ENCODE measurements at regions not wholly inside any gene's neighbourhood (a gene's known extent, or its start where the extent isn't known, plus 50 kb on each side); places are given as distances from the start of the nearest gene placed in this dataset.
"Not testable (repeated sequence)": the region's sequence is repeated elsewhere in the genome, so short reads cannot be mapped to it uniquely, and the experiment has no call there.

- DNase-seq = peak; percentile 88
- Mint-ChIP-seq H3K4me1 (peaks cover 17% of the 10 kb centered on the region), H3K27ac (no peak overlapping the region), H3K9me3 (peaks cover 56% of the 10 kb centered on the region), H3K4me3 (no peak overlapping the region), H3K27me3 (ENCODE audit: low read depth, poor library complexity) (peaks cover 6% of the 10 kb centered on the region), H3K36me3 (ENCODE audit: low read depth) (no peaks in the 10 kb centered on the region)
- peak; percentile 84 for TF ChIP-seq CTCF (IDR thresholded peaks at IDR 0.05)
Measured at GRCh38 chrX:65595460-65595876, 60.9 kb upstream of the LAS1L start.

DNA sequence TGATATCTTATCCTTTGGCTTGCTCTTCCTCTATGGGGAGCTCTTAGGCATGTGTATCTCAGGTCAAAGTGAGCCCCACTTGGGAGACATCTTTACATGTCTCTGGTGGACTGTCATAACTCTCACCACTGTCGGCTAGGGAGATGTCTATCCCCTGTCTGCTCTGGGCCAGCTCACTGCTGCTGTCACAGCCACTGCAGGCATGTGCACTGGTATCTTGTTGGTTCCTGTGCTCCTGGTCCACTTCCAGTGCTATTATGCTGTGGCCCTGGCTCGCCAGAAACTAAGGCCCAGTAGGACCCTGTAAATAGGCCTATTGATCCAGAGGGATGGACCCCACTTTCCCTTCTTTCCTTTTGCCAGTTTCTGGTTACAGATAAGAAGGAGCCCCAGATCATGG lies 56.6 kb upstream of the LAS1L start:
- H3K4me3 Mint-ChIP-seq = no peak overlapping the region
- no peaks in the 10 kb centered on the region for H3K27me3 Mint-ChIP-seq (ENCODE audit: low read depth, poor library complexity)
- DNase-seq = no peak
- H3K9me3 Mint-ChIP-seq = peaks cover 49% of the 10 kb centered on the region
- H3K36me3 Mint-ChIP-seq (ENCODE audit: low read depth) = no peaks in the 10 kb centered on the region
- TF ChIP-seq CTCF (IDR thresholded peaks at IDR 0.05) = no peak
- peaks cover 14% of the 10 kb centered on the region for H3K4me1 Mint-ChIP-seq
- H3K27ac Mint-ChIP-seq = no peak overlapping the region

GRCh38 chrX:65589304-65589703 lies 54.7 kb upstream of the LAS1L start:
- H3K9me3 Mint-ChIP-seq = peaks cover 52% of the 10 kb centered on the region
- H3K4me3 Mint-ChIP-seq = no peak overlapping the region
- H3K36me3 Mint-ChIP-seq (ENCODE audit: low read depth) = no peaks in the 10 kb centered on the region
- no peak overlapping the region for H3K27ac Mint-ChIP-seq
- DNase-seq = no peak
- H3K4me1 Mint-ChIP-seq = peaks cover 6% of the 10 kb centered on the region
- no peaks in the 10 kb centered on the region for H3K27me3 Mint-ChIP-seq (ENCODE audit: low read depth, poor library complexity)
- no peak for TF ChIP-seq CTCF (IDR thresholded peaks at IDR 0.05)

DNA sequence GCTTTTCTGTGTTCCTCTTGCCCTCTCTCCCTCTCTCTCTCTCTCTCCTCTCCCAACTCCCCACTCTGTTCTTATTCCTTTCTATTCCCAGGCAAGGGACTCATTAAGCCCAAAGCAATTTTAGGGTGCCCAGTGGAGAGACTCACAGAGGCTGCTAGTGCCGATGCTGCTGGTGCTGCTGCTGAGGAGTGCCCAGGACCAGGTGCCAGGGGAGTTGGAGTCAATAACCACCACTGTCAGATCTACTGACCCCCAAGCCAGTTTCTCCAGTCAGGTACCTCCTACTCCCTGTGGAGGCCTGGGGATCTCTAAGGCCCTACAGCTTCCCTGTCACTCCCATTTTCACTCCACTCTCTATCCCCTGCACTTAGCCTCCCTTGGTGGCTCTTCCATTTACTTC lies 54.2 kb upstream of the LAS1L start:
- Mint-ChIP-seq H3K4me3 (no peak overlapping the region), H3K36me3 (ENCODE audit: low read depth) (no peaks in the 10 kb centered on the region), H3K27ac (no peak overlapping the region), H3K9me3 (peaks cover 47% of the 10 kb centered on the region), H3K4me1 (peaks cover 3% of the 10 kb centered on the region), H3K27me3 (ENCODE audit: low read depth, poor library complexity) (no peaks in the 10 kb centered on the region)
- DNase-seq = no peak
- TF ChIP-seq CTCF (IDR thresholded peaks at IDR 0.05) = no peak

DNA sequence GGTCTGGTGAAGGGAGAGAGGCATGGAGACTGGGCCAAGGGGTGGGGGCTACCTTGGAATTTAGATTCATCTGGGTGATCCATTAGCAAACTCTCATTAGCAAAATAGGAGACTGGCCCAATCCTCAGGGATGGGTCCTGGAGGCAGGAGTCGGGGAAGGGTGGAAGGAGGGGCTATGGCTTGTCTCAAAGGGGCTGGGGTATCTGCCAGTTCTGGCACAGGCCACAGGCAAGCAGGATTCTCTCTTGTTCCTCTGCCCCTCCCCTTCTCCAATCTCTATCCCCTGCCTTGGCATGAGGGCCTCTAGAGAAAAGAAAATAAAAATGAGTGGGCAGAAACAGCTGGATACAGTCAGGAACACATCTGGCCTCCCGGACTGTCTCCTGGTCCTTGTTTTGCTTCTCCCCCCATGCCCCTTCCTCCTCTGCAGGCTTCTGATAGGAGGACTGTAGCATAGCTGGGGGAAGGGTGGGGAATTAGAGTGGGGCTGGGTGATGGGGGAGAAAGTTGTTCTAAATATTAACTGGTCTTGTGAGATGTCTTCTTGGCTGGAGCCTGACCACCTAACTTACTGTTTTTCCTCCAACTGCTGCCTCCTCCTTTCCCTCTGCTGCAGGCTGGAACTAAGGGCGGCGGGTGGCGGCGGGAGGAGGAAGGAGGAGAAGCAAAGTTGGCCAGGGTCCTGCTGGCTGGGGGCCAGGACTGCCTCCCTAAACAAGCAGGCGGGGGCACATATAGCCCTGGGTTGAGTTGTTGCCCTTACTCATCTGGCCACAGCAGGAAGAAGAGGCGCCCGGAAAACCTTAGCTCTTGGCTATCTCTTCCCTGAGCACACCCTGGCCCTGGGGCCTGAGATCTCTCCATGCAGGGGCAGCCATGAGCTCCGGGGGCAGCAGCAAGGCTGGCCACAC lies 53.3 kb upstream of the LAS1L start:
- peaks cover 47% of the 10 kb centered on the region for H3K9me3 Mint-ChIP-seq
- H3K4me3 Mint-ChIP-seq = no peak overlapping the region
- no peaks in the 10 kb centered on the region for H3K27me3 Mint-ChIP-seq (ENCODE audit: low read depth, poor library complexity)
- peaks cover 2% of the 10 kb centered on the region for H3K4me1 Mint-ChIP-seq
- DNase-seq = no peak
- TF ChIP-seq CTCF (IDR thresholded peaks at IDR 0.05) = no peak
- no peak overlapping the region for H3K27ac Mint-ChIP-seq
- H3K36me3 Mint-ChIP-seq (ENCODE audit: low read depth) = no peaks in the 10 kb centered on the region

GRCh38 chrX:65586491-65586890 lies 51.9 kb upstream of the LAS1L start:
- peaks cover 15% of the 10 kb centered on the region for H3K4me1 Mint-ChIP-seq
- H3K36me3 Mint-ChIP-seq (ENCODE audit: low read depth) = no peaks in the 10 kb centered on the region
- no peak for DNase-seq
- no peak overlapping the region for H3K27ac Mint-ChIP-seq
- H3K9me3 Mint-ChIP-seq = peaks cover 41% of the 10 kb centered on the region
- TF ChIP-seq CTCF (IDR thresholded peaks at IDR 0.05) = no peak
- H3K27me3 Mint-ChIP-seq (ENCODE audit: low read depth, poor library complexity) = no peaks in the 10 kb centered on the region
- no peak overlapping the region for H3K4me3 Mint-ChIP-seq

- peaks cover 35% of the 10 kb centered on the region for H3K9me3 Mint-ChIP-seq
- not testable (repeated sequence) for H3K27me3 Mint-ChIP-seq (ENCODE audit: low read depth, poor library complexity); H3K36me3 Mint-ChIP-seq (ENCODE audit: low read depth); H3K4me3 Mint-ChIP-seq; DNase-seq; H3K27ac Mint-ChIP-seq
- peaks cover 15% of the 10 kb centered on the region for H3K4me1 Mint-ChIP-seq
Measured at GRCh38 chrX:65585226-65585625, 50.6 kb upstream of the LAS1L start.

All from nephron progenitor cell (in vitro differentiated cells).